IMR-90 (cell line): ENCODE measurements at regions not wholly inside any gene's neighbourhood (a gene's known extent, or its start where the extent isn't known, plus 50 kb on each side); places are given as distances from the start of the nearest gene placed in this dataset.

ENCODE experiments used
- ATAC-seq: fragments of 200-7000 bp; cut with Tn5 transposase; 2 replicates; pipeline ENCODE4 v1.9.1; 2020; ENCODE audit warnings: low read depth, mild to moderate bottlenecking, moderate library complexity
- BruUV-seq: library from RNA; stranded (reverse); fragments of 400-500 nt; replicated peaks from 2 replicates; lab custom pipeline; 2021; lab: Mats Ljungman, UMichigan
- CTCF ChIA-PET: fragments of 300-600 bp; formaldehyde crosslinking; extraction: SDS; loops from one replicate; lab custom pipeline; 2021; ENCODE audit warnings: antibody characterized with exemption; lab: Yijun Ruan, JAX
- POLR2A ChIA-PET: fragments of 300-600 bp; sonication (Branson Sonifier 250); formaldehyde crosslinking; loops from one replicate; lab custom pipeline; 2022; ENCODE audit warnings: antibody characterized with exemption; ENCODE audit not compliant: unreplicated experiment; lab: Charles Lee
- DNase-seq: peaks from one replicate; pipeline ENCODE4 v3.0.0; 2013
- H2AFZ ChIP-seq: replicated peaks from 2 replicates; pipeline ENCODE3; 2013; ENCODE audit warnings: low read length, mild to moderate bottlenecking; ENCODE audit not compliant: poor library complexity
- H2AK5ac ChIP-seq: 2 replicates; pipeline ENCODE4 v1.6.1; 2013; ENCODE audit warnings: low read depth, low read length, inconsistent platforms
- H2AK9ac ChIP-seq: replicated peaks from 2 replicates; pipeline ENCODE3; 2013; ENCODE audit warnings: mild to moderate bottlenecking, low read depth, low read length, moderate library complexity; ENCODE audit not compliant: poor library complexity
- H2BK120ac ChIP-seq: 2 replicates; pipeline ENCODE4 v1.6.1; 2013; ENCODE audit warnings: low read depth, low read length, inconsistent platforms
- H2BK15ac ChIP-seq: 3 replicates; pipeline ENCODE4 v1.6.1; 2013; ENCODE audit warnings: low read depth, low read length, inconsistent platforms
- H2BK20ac ChIP-seq: 2 replicates; pipeline ENCODE4 v1.6.1; 2013; ENCODE audit warnings: low read depth, mild to moderate bottlenecking, inconsistent platforms, low read length, moderate library complexity
- H2BK5ac ChIP-seq: 2 replicates; pipeline ENCODE4 v1.6.1; 2013; ENCODE audit warnings: mild to moderate bottlenecking, low read depth, low read length, inconsistent platforms; ENCODE audit not compliant: poor library complexity, severe bottlenecking
- H3K14ac ChIP-seq: replicated peaks from 2 replicates; pipeline ENCODE4 v1.6.1; 2013; ENCODE audit warnings: low read depth, low read length, inconsistent platforms
- H3K18ac ChIP-seq: 2 replicates; pipeline ENCODE4 v1.6.1; 2013; ENCODE audit warnings: low read depth, low read length, control low read depth
- H3K23ac ChIP-seq: 2 replicates; pipeline ENCODE4 v1.6.1; 2013; ENCODE audit warnings: low read depth, low read length, inconsistent platforms
- H3K27ac ChIP-seq: 2 replicates; pipeline ENCODE4 v1.5.1; 2013; ENCODE audit warnings: mild to moderate bottlenecking, control low read depth, low read length; ENCODE audit not compliant: insufficient read depth
- H3K27me3 ChIP-seq: 2 replicates; pipeline ENCODE4 v1.6.1; 2013; ENCODE audit warnings: low read length; ENCODE audit not compliant: control insufficient read depth, insufficient read depth
- H3K36me3 ChIP-seq: 2 replicates; pipeline ENCODE4 v1.6.1; 2013; ENCODE audit warnings: low read length, mixed read lengths; ENCODE audit not compliant: control insufficient read depth, insufficient read depth
- H3K4ac ChIP-seq: 2 replicates; pipeline ENCODE4 v1.6.1; 2013; ENCODE audit warnings: low read depth, low read length, inconsistent platforms
- H3K4me1 ChIP-seq: 2 replicates; pipeline ENCODE4 v1.6.1; 2013; ENCODE audit warnings: low read length, mixed read lengths; ENCODE audit not compliant: control insufficient read depth, insufficient read depth
- H3K4me2 ChIP-seq: 2 replicates; pipeline ENCODE4 v1.6.1; 2013; ENCODE audit warnings: low read depth, mild to moderate bottlenecking, control low read depth, low read length, moderate library complexity
- H3K4me3 ChIP-seq: 2 replicates; pipeline ENCODE4 v1.5.1; 2013; ENCODE audit warnings: low read depth, mild to moderate bottlenecking, control low read depth, low read length, moderate library complexity; ENCODE audit not compliant: insufficient read depth
- H3K56ac ChIP-seq: 2 replicates; pipeline ENCODE4 v1.6.1; 2013; ENCODE audit warnings: low read length, inconsistent platforms; ENCODE audit not compliant: insufficient read depth; ENCODE audit errors: extremely low read depth
- H3K79me1 ChIP-seq, 2 experiments: 2 replicates each; pipeline ENCODE4 v1.6.1; 2013; ENCODE audit warnings: low read length in 2 of 2, inconsistent platforms in 1 of 2, low read depth in 1 of 2
- H3K9ac ChIP-seq: 2 replicates; pipeline ENCODE4 v1.6.1; 2013; ENCODE audit warnings: low read depth, low read length, control low read depth
- H3K9me1 ChIP-seq: 2 replicates; pipeline ENCODE4 v1.6.1; 2013; ENCODE audit warnings: low read length, inconsistent platforms; ENCODE audit not compliant: insufficient read depth
- H3K9me3 ChIP-seq: 2 replicates; pipeline ENCODE4 v1.6.1; 2013; ENCODE audit warnings: low read length; ENCODE audit not compliant: control insufficient read depth, insufficient read depth
- H4K20me1 ChIP-seq: 2 replicates; pipeline ENCODE4 v1.6.1; 2013; ENCODE audit warnings: low read length, inconsistent platforms; ENCODE audit not compliant: insufficient read depth
- H4K5ac ChIP-seq: 2 replicates; pipeline ENCODE4 v1.6.1; 2013; ENCODE audit warnings: mild to moderate bottlenecking, low read depth, low read length, control low read depth
- H4K8ac ChIP-seq, 2 experiments: 2 replicates each; pipeline ENCODE4 v1.6.1; 2013; ENCODE audit warnings: low read depth in 2 of 2, low read length in 2 of 2, control low read depth in 1 of 2, inconsistent platforms in 1 of 2
- H4K91ac ChIP-seq: 2 replicates; pipeline ENCODE4 v1.6.1; 2013; ENCODE audit warnings: low read depth, low read length, inconsistent platforms; ENCODE audit not compliant: insufficient read depth
- ELK1 ChIP-seq: fragments of 150-350 bp; IDR thresholded peaks from 2 replicates; pipeline ENCODE4 v1.6.1; 2016; ENCODE audit warnings: low read depth, mild to moderate bottlenecking, low read length, moderate library complexity, borderline replicate concordance
- WGBS, 2 experiments: methylation state at CpG; one replicate each; pipeline versions ENCODE4 v1.1.5 to v1.1.7; 2013; ENCODE audit warnings: missing lambda C conversion rate in 2 of 2; ENCODE audit not compliant: insufficient read length in 1 of 2; ENCODE audit errors: extremely low coverage in 2 of 2; 5-methylcytosine and 5-hydroxymethylcytosine counted together
- dilution Hi-C: fragments of 300-500 bp; cut with HindIII; formaldehyde crosslinking; loops from one replicate; pipeline ENCODE4 v1.14.3; 2018; ENCODE audit warnings: low sequenced_read_pairs; ENCODE audit not compliant: unreplicated experiment
- in situ Hi-C: fragments of 300-500 bp; cut with MboI; formaldehyde crosslinking; loops from 3 replicates; pipeline ENCODE4 v1.14.3; 2019; ENCODE audit warnings: low sequenced_read_pairs, inconsistent platforms, mixed read lengths
- intact Hi-C: fragments of 100-400 bp; cut with micrococcal nuclease; formaldehyde crosslinking; loops from 2 replicates; pipeline ENCODE4 v1.10.0; 2022

DNA sequence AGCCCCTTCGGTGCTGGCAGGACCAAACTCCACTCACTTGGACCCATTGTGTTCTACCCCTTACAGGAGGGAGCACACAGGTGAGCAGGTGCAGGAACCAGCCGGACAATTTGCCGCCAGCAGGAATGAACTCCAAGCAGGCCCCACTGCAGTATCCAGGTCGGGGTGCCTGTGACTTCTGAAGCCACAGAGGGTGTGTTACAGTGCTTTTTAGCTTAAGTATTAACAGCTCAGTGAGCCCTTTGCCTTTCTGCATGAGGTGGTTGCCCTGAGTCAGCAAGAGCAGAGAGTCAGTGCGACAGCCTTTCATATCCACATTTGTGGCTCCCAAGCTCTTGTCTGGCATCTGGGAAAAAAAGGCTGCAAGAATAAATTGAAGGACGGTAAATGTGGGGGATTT, 366.6 kb upstream of the LRRC4C start:
- Histone ChIP-seq H4K91ac (no peak overlapping the region), H2BK120ac (no peak overlapping the region), H3K9ac (no peak overlapping the region), H3K27ac (no peak overlapping the region), H3K4me3 (no peak overlapping the region), H3K23ac (no peak overlapping the region), H2AFZ (no peak overlapping the region), H4K20me1 (no peaks in the 10 kb centered on the region), H2BK20ac (no peak overlapping the region), H3K4me2 (no peak overlapping the region), H3K4me1 (no peaks in the 10 kb centered on the region), H3K18ac (no peak overlapping the region), H3K9me1 (no peaks in the 10 kb centered on the region), H4K5ac (no peak overlapping the region), H3K4ac (no peak overlapping the region), H3K36me3 (no peaks in the 10 kb centered on the region), H4K8ac (no peak overlapping the region), H3K27me3 (no peaks in the 10 kb centered on the region), H3K14ac (no peak overlapping the region), H3K79me1 (no peaks in the 10 kb centered on the region), H3K56ac (no peak overlapping the region), H3K9me3 (peaks cover 7% of the 10 kb centered on the region), H2AK9ac (no peak overlapping the region), H2BK5ac (no peak overlapping the region), H2BK15ac (no peak overlapping the region), H2AK5ac (no peak overlapping the region)
- WGBS, 2 experiments, result no CpG with 5 or more reads among the region's 6 CpGs
- BruUV-seq, result no TSS peak
- no peak for ATAC-seq
- ChIA-PET POLR2A (no interaction called here), CTCF (no interaction called here)
- DNase-seq, result no peak
- no peak for TF ChIP-seq ELK1
- dilution Hi-C loops, result no loop called here
- intact Hi-C loops, result no loop called here
- in situ Hi-C loops, result no loop called here
